Tibial nerve (tissue), 3 donors: ENCODE measurements at regions not wholly inside any gene's neighbourhood (a gene's known extent, or its start where the extent isn't known, plus 50 kb on each side); places are given as distances from the start of the nearest gene placed in this dataset.

Source experiments
- POLR2A ChIP-seq, 2 donors: fragments of 450-650 bp; IDR thresholded peaks; one replicate each; pipeline ENCODE4 v1.6.1; 2017; ENCODE audit warnings: antibody characterized with exemption in 2 of 2, mild to moderate bottlenecking in 2 of 2, moderate library complexity in 2 of 2
- TF ChIP-seq, protein P1 (sequence below), 5 experiments: fragments of 200-600 bp in 3 of 5; fragments of 450-650 bp in 2 of 5; sonication (generic) in 3 of 5; IDR thresholded peaks; one replicate each; pipeline ENCODE4 v1.5.1; 2016 to 2019; ENCODE audit warnings: antibody characterized with exemption in 5 of 5, mild to moderate bottlenecking in 3 of 5, moderate library complexity in 2 of 5

DNA sequence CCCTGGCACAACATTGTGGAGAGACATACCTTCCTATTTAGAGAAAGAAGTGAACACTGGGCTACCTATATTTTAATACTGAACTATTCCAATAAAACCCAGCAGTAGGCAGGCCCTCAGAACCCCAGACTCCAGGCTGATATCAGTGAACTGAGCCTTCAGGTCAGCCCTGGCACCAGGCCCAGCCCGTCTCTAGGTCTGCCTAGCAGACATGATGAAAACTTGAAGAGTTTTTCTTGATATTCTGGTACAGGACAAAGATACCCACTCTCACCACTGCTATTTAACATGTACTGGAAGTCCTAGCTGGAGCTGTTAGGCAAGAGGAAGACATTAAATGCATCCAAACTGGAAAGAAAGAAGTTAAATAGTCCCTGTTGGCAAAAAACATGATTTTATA, 396.6 kb upstream of the SPRY2 start:
- TF ChIP-seq, protein P1, sequence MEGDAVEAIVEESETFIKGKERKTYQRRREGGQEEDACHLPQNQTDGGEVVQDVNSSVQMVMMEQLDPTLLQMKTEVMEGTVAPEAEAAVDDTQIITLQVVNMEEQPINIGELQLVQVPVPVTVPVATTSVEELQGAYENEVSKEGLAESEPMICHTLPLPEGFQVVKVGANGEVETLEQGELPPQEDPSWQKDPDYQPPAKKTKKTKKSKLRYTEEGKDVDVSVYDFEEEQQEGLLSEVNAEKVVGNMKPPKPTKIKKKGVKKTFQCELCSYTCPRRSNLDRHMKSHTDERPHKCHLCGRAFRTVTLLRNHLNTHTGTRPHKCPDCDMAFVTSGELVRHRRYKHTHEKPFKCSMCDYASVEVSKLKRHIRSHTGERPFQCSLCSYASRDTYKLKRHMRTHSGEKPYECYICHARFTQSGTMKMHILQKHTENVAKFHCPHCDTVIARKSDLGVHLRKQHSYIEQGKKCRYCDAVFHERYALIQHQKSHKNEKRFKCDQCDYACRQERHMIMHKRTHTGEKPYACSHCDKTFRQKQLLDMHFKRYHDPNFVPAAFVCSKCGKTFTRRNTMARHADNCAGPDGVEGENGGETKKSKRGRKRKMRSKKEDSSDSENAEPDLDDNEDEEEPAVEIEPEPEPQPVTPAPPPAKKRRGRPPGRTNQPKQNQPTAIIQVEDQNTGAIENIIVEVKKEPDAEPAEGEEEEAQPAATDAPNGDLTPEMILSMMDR (IDR thresholded peaks at IDR 0.05) = no peak
- TF ChIP-seq POLR2A (IDR thresholded peaks at IDR 0.05) = no peak
